ENCODE measurements at regions not wholly inside any gene's neighbourhood (a gene's known extent, or its start where the extent isn't known, plus 50 kb on each side); places are given as distances from the start of the nearest gene placed in this dataset.

DNA sequence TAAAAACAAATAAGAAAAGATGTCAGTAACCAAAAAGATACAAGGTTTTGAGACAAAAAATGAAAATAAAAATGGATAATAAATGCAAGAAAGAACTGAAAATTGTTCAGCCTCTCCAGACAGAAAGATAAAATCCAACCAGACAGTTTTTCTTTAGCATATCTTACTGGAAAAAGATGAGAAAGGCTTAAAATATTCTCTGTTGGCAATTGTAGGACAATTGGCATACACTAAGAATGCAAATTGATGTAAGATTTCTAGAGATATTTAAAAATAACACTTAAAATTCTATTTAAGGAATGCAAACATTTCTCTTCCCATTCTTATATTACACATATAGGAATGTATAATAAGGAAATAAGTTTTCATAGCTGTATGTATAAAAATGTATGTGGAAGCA, 590.6 kb downstream of the DSC3 start:
- TF ChIP-seq CTCF (IDR thresholded peaks at IDR 0.05; ENCODE audit: insufficient read depth, low read length) (no peak), SPI1 (IDR thresholded peaks at IDR 0.05; ENCODE audit: borderline replicate concordance, low read depth) (no peak), GABPA (IDR thresholded peaks at IDR 0.05; ENCODE audit: low read depth) (no peak), REST (IDR thresholded peaks at IDR 0.05; ENCODE audit: insufficient replicate concordance, low read depth) (no peak)
